IMR-90 (cell line): ENCODE measurements at regions not wholly inside any gene's neighbourhood (a gene's known extent, or its start where the extent isn't known, plus 50 kb on each side); places are given as distances from the start of the nearest gene placed in this dataset.

Source experiments
- ATAC-seq: fragments of 200-7000 bp; cut with Tn5 transposase; 2 replicates; pipeline ENCODE4 v1.9.1; 2020; ENCODE audit warnings: low read depth, mild to moderate bottlenecking, moderate library complexity
- BruUV-seq: library from RNA; stranded (reverse); fragments of 400-500 nt; replicated peaks from 2 replicates; lab custom pipeline; 2021; lab: Mats Ljungman, UMichigan
- CTCF ChIA-PET: fragments of 300-600 bp; formaldehyde crosslinking; extraction: SDS; loops from one replicate; lab custom pipeline; 2021; ENCODE audit warnings: antibody characterized with exemption; lab: Yijun Ruan, JAX
- POLR2A ChIA-PET: fragments of 300-600 bp; sonication (Branson Sonifier 250); formaldehyde crosslinking; loops from one replicate; lab custom pipeline; 2022; ENCODE audit warnings: antibody characterized with exemption; ENCODE audit not compliant: unreplicated experiment; lab: Charles Lee
- DNase-seq: peaks from one replicate; pipeline ENCODE4 v3.0.0; 2013
- H2AFZ ChIP-seq: replicated peaks from 2 replicates; pipeline ENCODE3; 2013; ENCODE audit warnings: low read length, mild to moderate bottlenecking; ENCODE audit not compliant: poor library complexity
- H2AK5ac ChIP-seq: 2 replicates; pipeline ENCODE4 v1.6.1; 2013; ENCODE audit warnings: low read depth, low read length, inconsistent platforms
- H2AK9ac ChIP-seq: replicated peaks from 2 replicates; pipeline ENCODE3; 2013; ENCODE audit warnings: mild to moderate bottlenecking, low read depth, low read length, moderate library complexity; ENCODE audit not compliant: poor library complexity
- H2BK120ac ChIP-seq: 2 replicates; pipeline ENCODE4 v1.6.1; 2013; ENCODE audit warnings: low read depth, low read length, inconsistent platforms
- H2BK15ac ChIP-seq: 3 replicates; pipeline ENCODE4 v1.6.1; 2013; ENCODE audit warnings: low read depth, low read length, inconsistent platforms
- H2BK20ac ChIP-seq: 2 replicates; pipeline ENCODE4 v1.6.1; 2013; ENCODE audit warnings: low read depth, mild to moderate bottlenecking, inconsistent platforms, low read length, moderate library complexity
- H2BK5ac ChIP-seq: 2 replicates; pipeline ENCODE4 v1.6.1; 2013; ENCODE audit warnings: mild to moderate bottlenecking, low read depth, low read length, inconsistent platforms; ENCODE audit not compliant: poor library complexity, severe bottlenecking
- H3K14ac ChIP-seq: replicated peaks from 2 replicates; pipeline ENCODE4 v1.6.1; 2013; ENCODE audit warnings: low read depth, low read length, inconsistent platforms
- H3K18ac ChIP-seq: 2 replicates; pipeline ENCODE4 v1.6.1; 2013; ENCODE audit warnings: low read depth, low read length, control low read depth
- H3K23ac ChIP-seq: 2 replicates; pipeline ENCODE4 v1.6.1; 2013; ENCODE audit warnings: low read depth, low read length, inconsistent platforms
- H3K27ac ChIP-seq: 2 replicates; pipeline ENCODE4 v1.5.1; 2013; ENCODE audit warnings: mild to moderate bottlenecking, control low read depth, low read length; ENCODE audit not compliant: insufficient read depth
- H3K27me3 ChIP-seq: 2 replicates; pipeline ENCODE4 v1.6.1; 2013; ENCODE audit warnings: low read length; ENCODE audit not compliant: control insufficient read depth, insufficient read depth
- H3K36me3 ChIP-seq: 2 replicates; pipeline ENCODE4 v1.6.1; 2013; ENCODE audit warnings: low read length, mixed read lengths; ENCODE audit not compliant: control insufficient read depth, insufficient read depth
- H3K4ac ChIP-seq: 2 replicates; pipeline ENCODE4 v1.6.1; 2013; ENCODE audit warnings: low read depth, low read length, inconsistent platforms
- H3K4me1 ChIP-seq: 2 replicates; pipeline ENCODE4 v1.6.1; 2013; ENCODE audit warnings: low read length, mixed read lengths; ENCODE audit not compliant: control insufficient read depth, insufficient read depth
- H3K4me2 ChIP-seq: 2 replicates; pipeline ENCODE4 v1.6.1; 2013; ENCODE audit warnings: low read depth, mild to moderate bottlenecking, control low read depth, low read length, moderate library complexity
- H3K4me3 ChIP-seq: 2 replicates; pipeline ENCODE4 v1.5.1; 2013; ENCODE audit warnings: low read depth, mild to moderate bottlenecking, control low read depth, low read length, moderate library complexity; ENCODE audit not compliant: insufficient read depth
- H3K56ac ChIP-seq: 2 replicates; pipeline ENCODE4 v1.6.1; 2013; ENCODE audit warnings: low read length, inconsistent platforms; ENCODE audit not compliant: insufficient read depth; ENCODE audit errors: extremely low read depth
- H3K79me1 ChIP-seq, 2 experiments: 2 replicates each; pipeline ENCODE4 v1.6.1; 2013; ENCODE audit warnings: low read length in 2 of 2, inconsistent platforms in 1 of 2, low read depth in 1 of 2
- H3K9ac ChIP-seq: 2 replicates; pipeline ENCODE4 v1.6.1; 2013; ENCODE audit warnings: low read depth, low read length, control low read depth
- H3K9me1 ChIP-seq: 2 replicates; pipeline ENCODE4 v1.6.1; 2013; ENCODE audit warnings: low read length, inconsistent platforms; ENCODE audit not compliant: insufficient read depth
- H3K9me3 ChIP-seq: 2 replicates; pipeline ENCODE4 v1.6.1; 2013; ENCODE audit warnings: low read length; ENCODE audit not compliant: control insufficient read depth, insufficient read depth
- H4K20me1 ChIP-seq: 2 replicates; pipeline ENCODE4 v1.6.1; 2013; ENCODE audit warnings: low read length, inconsistent platforms; ENCODE audit not compliant: insufficient read depth
- H4K5ac ChIP-seq: 2 replicates; pipeline ENCODE4 v1.6.1; 2013; ENCODE audit warnings: mild to moderate bottlenecking, low read depth, low read length, control low read depth
- H4K8ac ChIP-seq, 2 experiments: 2 replicates each; pipeline ENCODE4 v1.6.1; 2013; ENCODE audit warnings: low read depth in 2 of 2, low read length in 2 of 2, control low read depth in 1 of 2, inconsistent platforms in 1 of 2
- H4K91ac ChIP-seq: 2 replicates; pipeline ENCODE4 v1.6.1; 2013; ENCODE audit warnings: low read depth, low read length, inconsistent platforms; ENCODE audit not compliant: insufficient read depth
- CEBPB ChIP-seq: IDR thresholded peaks from 2 replicates; pipeline ENCODE4 v1.6.1; 2012; ENCODE audit warnings: low read depth, low read length, improper control_type of control experiment
- RFX5 ChIP-seq: IDR thresholded peaks from 2 replicates; pipeline ENCODE4 v1.8.0; 2012; ENCODE audit warnings: low read depth, mild to moderate bottlenecking, low read length, moderate library complexity
- WGBS, 2 experiments: methylation state at CpG; one replicate each; pipeline versions ENCODE4 v1.1.5 to v1.1.7; 2013; ENCODE audit warnings: missing lambda C conversion rate in 2 of 2; ENCODE audit not compliant: insufficient read length in 1 of 2; ENCODE audit errors: extremely low coverage in 2 of 2; 5-methylcytosine and 5-hydroxymethylcytosine counted together
- dilution Hi-C: fragments of 300-500 bp; cut with HindIII; formaldehyde crosslinking; loops from one replicate; pipeline ENCODE4 v1.14.3; 2018; ENCODE audit warnings: low sequenced_read_pairs; ENCODE audit not compliant: unreplicated experiment
- in situ Hi-C: fragments of 300-500 bp; cut with MboI; formaldehyde crosslinking; loops from 3 replicates; pipeline ENCODE4 v1.14.3; 2019; ENCODE audit warnings: low sequenced_read_pairs, inconsistent platforms, mixed read lengths
- intact Hi-C: fragments of 100-400 bp; cut with micrococcal nuclease; formaldehyde crosslinking; loops from 2 replicates; pipeline ENCODE4 v1.10.0; 2022

DNA sequence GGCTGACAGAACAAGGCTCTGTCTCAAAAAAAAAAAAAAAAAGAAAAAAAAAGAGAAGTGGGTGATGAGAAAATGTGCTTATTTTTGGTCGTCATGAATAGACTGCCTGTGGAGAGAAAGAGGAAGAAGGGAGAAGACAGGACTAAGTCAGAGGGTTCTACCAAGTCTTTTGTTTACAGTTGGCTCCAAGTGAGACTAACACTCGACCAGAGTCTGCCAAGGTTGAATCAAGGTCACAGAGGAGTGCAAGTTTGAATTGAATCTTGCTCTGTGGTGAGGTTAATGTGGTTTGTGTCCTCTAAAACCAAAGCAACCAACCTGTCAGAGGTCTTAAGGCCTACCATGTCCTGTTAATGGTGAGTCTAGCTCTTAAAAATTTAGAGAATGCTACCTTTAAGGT is 334.1 kb upstream of the GRM7 start:
- ChIA-PET POLR2A (no interaction called here), CTCF (no interaction called here)
- Histone ChIP-seq H4K91ac (no peak overlapping the region), H2AK5ac (no peak overlapping the region), H2BK20ac (no peak overlapping the region), H4K5ac (no peak overlapping the region), H3K23ac (no peak overlapping the region), H3K27ac (no peak overlapping the region), H3K18ac (no peak overlapping the region), H3K27me3 (no peaks in the 10 kb centered on the region), H3K9ac (no peak overlapping the region), H3K4ac (no peak overlapping the region), H2AK9ac (no peak overlapping the region), H3K36me3 (no peaks in the 10 kb centered on the region), H3K9me3 (peaks cover 6% of the 10 kb centered on the region), H3K14ac (no peak overlapping the region), H2AFZ (no peak overlapping the region), H3K79me1 (no peaks in the 10 kb centered on the region), H2BK15ac (no peak overlapping the region), H3K4me3 (no peak overlapping the region), H3K4me2 (no peak overlapping the region), H3K56ac (no peak overlapping the region), H4K8ac (no peak overlapping the region), H3K9me1 (no peaks in the 10 kb centered on the region), H4K20me1 (no peaks in the 10 kb centered on the region), H2BK120ac (no peak overlapping the region), H2BK5ac (no peak overlapping the region), H3K4me1 (no peaks in the 10 kb centered on the region)
- in situ Hi-C loops: no loop called here
- no CpG with 5 or more reads among the region's 2 CpGs for WGBS, 2 experiments
- BruUV-seq: no TSS peak
- TF ChIP-seq RFX5 (no peak), CEBPB (no peak)
- dilution Hi-C loops: no loop called here
- ATAC-seq (no peak), DNase-seq (no peak)
- intact Hi-C loops: no loop called here
